ENCODE measurements at regions not wholly inside any gene's neighbourhood (a gene's known extent, or its start where the extent isn't known, plus 50 kb on each side); places are given as distances from the start of the nearest gene placed in this dataset.

DNA sequence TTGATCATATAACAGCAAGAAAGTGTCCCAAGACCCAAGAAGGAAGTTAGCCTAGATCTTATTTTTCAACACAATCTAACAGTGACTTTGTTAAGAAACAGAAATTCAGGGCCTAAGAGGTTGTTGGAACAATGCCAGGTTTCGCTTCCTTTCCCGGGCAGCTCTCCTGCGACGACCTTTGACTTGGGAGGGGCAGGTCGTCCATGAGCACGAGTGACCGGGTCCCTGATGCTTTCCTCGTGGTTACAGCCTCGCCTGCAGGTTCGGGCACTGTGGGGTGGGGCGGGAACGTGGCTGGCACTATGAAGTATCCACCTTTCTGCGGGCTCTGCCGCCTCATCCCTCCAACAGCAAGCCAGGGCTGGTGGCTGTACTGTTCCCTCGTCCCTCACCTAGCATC, 90.1 kb upstream of the RGMA start:
- H3K4me3 ChIP-seq, result no peak overlapping the region
- WGBS (ENCODE audit: low lambda C conversion rate, missing lambda C conversion rate), result 59% methylated on average over 15 of the region's 15 CpGs
- no peaks in the 10 kb centered on the region for H3K9me3 ChIP-seq (ENCODE audit: low read depth)
- TF ChIP-seq EZH2 (IDR thresholded peaks at IDR 0.05; ENCODE audit: borderline replicate concordance) (no peak), EZH2phosphoT487 (IDR thresholded peaks at IDR 0.05; ENCODE audit: low read depth, severe bottlenecking, unreplicated experiment) (no peak)
- TF ChIP-seq, protein P1, sequence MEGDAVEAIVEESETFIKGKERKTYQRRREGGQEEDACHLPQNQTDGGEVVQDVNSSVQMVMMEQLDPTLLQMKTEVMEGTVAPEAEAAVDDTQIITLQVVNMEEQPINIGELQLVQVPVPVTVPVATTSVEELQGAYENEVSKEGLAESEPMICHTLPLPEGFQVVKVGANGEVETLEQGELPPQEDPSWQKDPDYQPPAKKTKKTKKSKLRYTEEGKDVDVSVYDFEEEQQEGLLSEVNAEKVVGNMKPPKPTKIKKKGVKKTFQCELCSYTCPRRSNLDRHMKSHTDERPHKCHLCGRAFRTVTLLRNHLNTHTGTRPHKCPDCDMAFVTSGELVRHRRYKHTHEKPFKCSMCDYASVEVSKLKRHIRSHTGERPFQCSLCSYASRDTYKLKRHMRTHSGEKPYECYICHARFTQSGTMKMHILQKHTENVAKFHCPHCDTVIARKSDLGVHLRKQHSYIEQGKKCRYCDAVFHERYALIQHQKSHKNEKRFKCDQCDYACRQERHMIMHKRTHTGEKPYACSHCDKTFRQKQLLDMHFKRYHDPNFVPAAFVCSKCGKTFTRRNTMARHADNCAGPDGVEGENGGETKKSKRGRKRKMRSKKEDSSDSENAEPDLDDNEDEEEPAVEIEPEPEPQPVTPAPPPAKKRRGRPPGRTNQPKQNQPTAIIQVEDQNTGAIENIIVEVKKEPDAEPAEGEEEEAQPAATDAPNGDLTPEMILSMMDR (IDR thresholded peaks at IDR 0.05; ENCODE audit: poor library complexity), result no peak
- no peaks in the 10 kb centered on the region for H3K79me2 ChIP-seq
- no peaks in the 10 kb centered on the region for H3K9me2 ChIP-seq (replicated peaks; ENCODE audit: insufficient read depth)
- DNase-seq (ENCODE audit: low spot score), result peak; percentile 52
- no peaks in the 10 kb centered on the region for H3K36me3 ChIP-seq (replicated peaks; ENCODE audit: insufficient read depth, low read depth)
- H4K20me1 ChIP-seq (ENCODE audit: insufficient read depth, poor library complexity, severe bottlenecking), result no peaks in the 10 kb centered on the region
- H3K4me1 ChIP-seq (ENCODE audit: insufficient read depth), result peaks cover 12% of the 10 kb centered on the region
- peak overlapping the region; percentile 32 for H3K4me2 ChIP-seq
- no peak overlapping the region for H3K27ac ChIP-seq
- H2AFZ ChIP-seq, result no peak overlapping the region
- no peaks in the 10 kb centered on the region for H3K27me3 ChIP-seq

DNA sequence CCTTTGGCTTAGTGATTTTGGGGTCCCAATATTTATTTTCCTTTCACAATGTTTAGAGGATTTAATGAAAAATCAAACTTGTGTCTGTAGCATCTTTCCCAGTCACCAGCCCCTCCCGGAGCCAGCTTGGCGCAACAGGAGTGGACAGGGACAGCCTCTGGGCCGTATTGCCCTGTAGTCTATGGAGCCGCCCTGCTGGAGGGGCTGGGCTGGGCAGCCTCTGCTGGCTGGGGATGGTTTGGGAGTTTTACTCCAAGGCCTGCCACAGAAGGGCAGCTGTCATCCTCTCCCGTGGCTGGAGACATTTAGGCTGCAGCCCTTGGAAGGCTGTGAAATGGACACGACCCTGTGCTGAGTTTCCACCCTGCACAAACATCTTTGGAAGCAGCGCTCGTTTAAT, 89.4 kb upstream of the RGMA start:
- Histone ChIP-seq H3K79me2 (no peaks in the 10 kb centered on the region), H3K27me3 (no peaks in the 10 kb centered on the region), H3K27ac (no peak overlapping the region), H2AFZ (no peak overlapping the region), H3K9me2 (replicated peaks; ENCODE audit: insufficient read depth) (no peaks in the 10 kb centered on the region), H3K4me2 (no peak overlapping the region), H3K9me3 (ENCODE audit: low read depth) (no peaks in the 10 kb centered on the region), H4K20me1 (ENCODE audit: insufficient read depth, poor library complexity, severe bottlenecking) (no peaks in the 10 kb centered on the region), H3K36me3 (replicated peaks; ENCODE audit: insufficient read depth, low read depth) (no peaks in the 10 kb centered on the region), H3K4me3 (no peak overlapping the region), H3K4me1 (ENCODE audit: insufficient read depth) (peaks cover 12% of the 10 kb centered on the region)
- 95% methylated on average over 8 of the region's 8 CpGs for WGBS (ENCODE audit: low lambda C conversion rate, missing lambda C conversion rate)
- DNase-seq (ENCODE audit: low spot score), result no peak
- TF ChIP-seq EZH2 (IDR thresholded peaks at IDR 0.05; ENCODE audit: borderline replicate concordance) (no peak), EZH2phosphoT487 (IDR thresholded peaks at IDR 0.05; ENCODE audit: low read depth, severe bottlenecking, unreplicated experiment) (no peak)
- TF ChIP-seq, protein P1 (IDR thresholded peaks at IDR 0.05; ENCODE audit: poor library complexity), result no peak

DNA sequence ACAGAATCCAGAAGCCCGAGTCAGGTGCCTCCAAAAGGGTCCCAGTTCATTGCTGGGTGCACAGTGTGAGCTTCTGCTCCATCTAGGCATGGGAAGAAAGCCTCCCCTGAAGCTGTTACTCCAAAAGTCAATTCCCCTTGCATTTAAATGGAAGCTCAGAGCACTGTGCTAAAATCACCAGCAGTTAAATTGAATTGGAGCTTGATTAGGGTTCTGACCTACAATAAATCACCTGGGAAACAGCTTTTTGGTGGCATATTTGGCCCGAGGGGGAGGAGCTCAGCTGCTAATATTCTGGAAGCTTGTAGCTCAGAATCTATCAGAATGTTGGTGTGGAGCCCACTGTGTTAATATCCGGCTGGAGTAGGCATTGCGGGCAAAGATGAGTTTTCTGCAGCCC, 87.1 kb upstream of the RGMA start:
- Histone ChIP-seq H3K79me2 (no peaks in the 10 kb centered on the region), H3K27ac (no peak overlapping the region), H3K9me2 (replicated peaks; ENCODE audit: insufficient read depth) (no peaks in the 10 kb centered on the region), H3K4me2 (no peak overlapping the region), H3K4me3 (no peak overlapping the region), H3K27me3 (no peaks in the 10 kb centered on the region), H3K36me3 (replicated peaks; ENCODE audit: insufficient read depth, low read depth) (no peaks in the 10 kb centered on the region), H3K9me3 (ENCODE audit: low read depth) (no peaks in the 10 kb centered on the region), H3K4me1 (ENCODE audit: insufficient read depth) (peaks cover 12% of the 10 kb centered on the region), H2AFZ (no peak overlapping the region), H4K20me1 (ENCODE audit: insufficient read depth, poor library complexity, severe bottlenecking) (no peaks in the 10 kb centered on the region)
- no peak for DNase-seq (ENCODE audit: low spot score)
- TF ChIP-seq EZH2phosphoT487 (IDR thresholded peaks at IDR 0.05; ENCODE audit: low read depth, severe bottlenecking, unreplicated experiment) (no peak), EZH2 (IDR thresholded peaks at IDR 0.05; ENCODE audit: borderline replicate concordance) (no peak)
- TF ChIP-seq, protein P1 (IDR thresholded peaks at IDR 0.05; ENCODE audit: poor library complexity), result no peak
- WGBS (ENCODE audit: low lambda C conversion rate, missing lambda C conversion rate), result 83% methylated on average over 4 of the region's 4 CpGs

DNA sequence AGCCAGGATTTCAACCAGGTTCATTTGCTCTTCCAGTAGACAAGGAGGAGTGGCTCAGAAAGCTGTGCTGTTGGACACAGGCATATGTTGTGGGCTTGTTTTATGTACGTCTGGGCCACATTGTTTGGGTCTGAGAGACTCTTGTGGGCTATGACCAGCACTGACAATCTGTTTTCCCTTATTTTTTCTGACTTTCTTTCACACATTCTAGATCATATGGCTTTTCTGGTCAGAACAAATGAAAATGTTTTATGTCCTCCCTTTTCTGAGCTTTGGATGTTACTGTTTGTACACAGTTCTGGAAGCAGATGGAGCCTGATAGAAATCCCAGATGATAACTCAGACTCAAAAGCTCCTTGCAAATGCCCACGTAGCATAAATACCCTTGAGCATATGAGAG, 85.8 kb upstream of the RGMA start:
- no peak overlapping the region for H2AFZ ChIP-seq
- no peak overlapping the region for H3K4me2 ChIP-seq
- no peaks in the 10 kb centered on the region for H3K9me2 ChIP-seq (replicated peaks; ENCODE audit: insufficient read depth)
- TF ChIP-seq, protein P1 (IDR thresholded peaks at IDR 0.05; ENCODE audit: poor library complexity), result no peak
- TF ChIP-seq EZH2phosphoT487 (IDR thresholded peaks at IDR 0.05; ENCODE audit: low read depth, severe bottlenecking, unreplicated experiment) (no peak), EZH2 (IDR thresholded peaks at IDR 0.05; ENCODE audit: borderline replicate concordance) (no peak)
- DNase-seq (ENCODE audit: low spot score), result no peak
- H4K20me1 ChIP-seq (ENCODE audit: insufficient read depth, poor library complexity, severe bottlenecking), result no peaks in the 10 kb centered on the region
- H3K4me1 ChIP-seq (ENCODE audit: insufficient read depth), result peaks cover 10% of the 10 kb centered on the region
- no peaks in the 10 kb centered on the region for H3K79me2 ChIP-seq
- H3K27me3 ChIP-seq, result no peaks in the 10 kb centered on the region
- H3K36me3 ChIP-seq (replicated peaks; ENCODE audit: insufficient read depth, low read depth), result no peaks in the 10 kb centered on the region
- no peaks in the 10 kb centered on the region for H3K9me3 ChIP-seq (ENCODE audit: low read depth)
- H3K4me3 ChIP-seq, result no peak overlapping the region
- WGBS (ENCODE audit: low lambda C conversion rate, missing lambda C conversion rate), result 70% methylated on average over 2 of the region's 2 CpGs
- H3K27ac ChIP-seq, result no peak overlapping the region

Data from hepatocyte (in vitro differentiated cells).